WERI-Rb-1 (cell line): ENCODE measurements at regions not wholly inside any gene's neighbourhood (a gene's known extent, or its start where the extent isn't known, plus 50 kb on each side); places are given as distances from the start of the nearest gene placed in this dataset.

Source experiments
- DNase-seq: peaks from one replicate; pipeline ENCODE4 v3.0.0-alpha.2; 2020
- H3K27ac ChIP-seq: fragments of 250-450 bp; sonication (Bioruptor Pico); 2 replicates; pipeline ENCODE4 v1.5.1; 2020; ENCODE audit warnings: mild to moderate bottlenecking, moderate library complexity
- H3K27me3 ChIP-seq: fragments of 250-450 bp; sonication (Bioruptor Pico); 2 replicates; pipeline ENCODE4 v1.5.1; 2021; ENCODE audit warnings: mild to moderate bottlenecking, low read depth, moderate library complexity; ENCODE audit not compliant: insufficient read depth, severe bottlenecking
- H3K36me3 ChIP-seq: fragments of 250-450 bp; sonication (Bioruptor Pico); 2 replicates; pipeline ENCODE4 v1.5.1; 2020; ENCODE audit warnings: mild to moderate bottlenecking, moderate library complexity
- H3K4me3 ChIP-seq: 2 replicates; pipeline ENCODE4 v1.5.1; 2011; ENCODE audit warnings: low read depth, mild to moderate bottlenecking, control low read depth, low read length
- H3K9me3 ChIP-seq: fragments of 250-450 bp; sonication (Bioruptor Pico); 2 replicates; pipeline ENCODE4 v1.5.1; 2021; ENCODE audit warnings: mild to moderate bottlenecking, moderate library complexity; ENCODE audit not compliant: severe bottlenecking
- CTCF ChIP-seq: IDR thresholded peaks from 2 replicates; pipeline ENCODE4 v1.5.1; 2011; ENCODE audit warnings: low read depth, mild to moderate bottlenecking, control low read depth, inconsistent platforms, low read length

GRCh38 chr13:21853779-21854178 is 182.9 kb downstream of the FGF9 start:
- DNase-seq: no peak
- TF ChIP-seq CTCF: no peak
- H3K27me3 ChIP-seq: peaks cover 65% of the 10 kb centered on the region
- no peaks in the 10 kb centered on the region for H3K36me3 ChIP-seq
- H3K27ac ChIP-seq: no peak overlapping the region
- H3K4me3 ChIP-seq: no peak overlapping the region
- H3K9me3 ChIP-seq: no peaks in the 10 kb centered on the region

- Histone ChIP-seq H3K27me3 (peaks cover 72% of the 10 kb centered on the region), H3K9me3 (no peaks in the 10 kb centered on the region), H3K27ac (no peak overlapping the region), H3K36me3 (no peaks in the 10 kb centered on the region), H3K4me3 (no peak overlapping the region)
- no peak for TF ChIP-seq CTCF
- DNase-seq: no peak
These were observed 197.9 kb downstream of the FGF9 start for GRCh38 chr13:21868823-21869222.

GRCh38 chr13:21871382-21871781 is 200.5 kb downstream of the FGF9 start:
- no peak for TF ChIP-seq CTCF
- Histone ChIP-seq H3K4me3 (no peak overlapping the region), H3K27me3 (peaks cover 84% of the 10 kb centered on the region), H3K9me3 (no peaks in the 10 kb centered on the region), H3K36me3 (no peaks in the 10 kb centered on the region), H3K27ac (no peak overlapping the region)
- no peak for DNase-seq

GRCh38 chr13:21871919-21872318 is 201.0 kb downstream of the FGF9 start:
- H3K27me3 ChIP-seq: peaks cover 86% of the 10 kb centered on the region
- no peak overlapping the region for H3K4me3 ChIP-seq
- no peak overlapping the region for H3K27ac ChIP-seq
- DNase-seq: no peak
- TF ChIP-seq CTCF: no peak
- no peaks in the 10 kb centered on the region for H3K36me3 ChIP-seq
- peaks cover 2% of the 10 kb centered on the region for H3K9me3 ChIP-seq

- no peaks in the 10 kb centered on the region for H3K36me3 ChIP-seq
- peaks cover 2% of the 10 kb centered on the region for H3K9me3 ChIP-seq
- H3K27me3 ChIP-seq: peaks cover 88% of the 10 kb centered on the region
- H3K4me3 ChIP-seq: no peak overlapping the region
- TF ChIP-seq CTCF: no peak
- DNase-seq: no peak
- H3K27ac ChIP-seq: no peak overlapping the region
These were observed 201.9 kb downstream of the FGF9 start for GRCh38 chr13:21872795-21873194.

GRCh38 chr13:21875116-21875515 is 204.2 kb downstream of the FGF9 start:
- Histone ChIP-seq H3K9me3 (peaks cover 2% of the 10 kb centered on the region), H3K36me3 (no peaks in the 10 kb centered on the region), H3K27ac (no peak overlapping the region), H3K27me3 (peaks cover 98% of the 10 kb centered on the region), H3K4me3 (no peak overlapping the region)
- TF ChIP-seq CTCF: no peak
- DNase-seq: no peak
